ENCODE measurements at regions not wholly inside any gene's neighbourhood (a gene's known extent, or its start where the extent isn't known, plus 50 kb on each side); places are given as distances from the start of the nearest gene placed in this dataset.

DNA sequence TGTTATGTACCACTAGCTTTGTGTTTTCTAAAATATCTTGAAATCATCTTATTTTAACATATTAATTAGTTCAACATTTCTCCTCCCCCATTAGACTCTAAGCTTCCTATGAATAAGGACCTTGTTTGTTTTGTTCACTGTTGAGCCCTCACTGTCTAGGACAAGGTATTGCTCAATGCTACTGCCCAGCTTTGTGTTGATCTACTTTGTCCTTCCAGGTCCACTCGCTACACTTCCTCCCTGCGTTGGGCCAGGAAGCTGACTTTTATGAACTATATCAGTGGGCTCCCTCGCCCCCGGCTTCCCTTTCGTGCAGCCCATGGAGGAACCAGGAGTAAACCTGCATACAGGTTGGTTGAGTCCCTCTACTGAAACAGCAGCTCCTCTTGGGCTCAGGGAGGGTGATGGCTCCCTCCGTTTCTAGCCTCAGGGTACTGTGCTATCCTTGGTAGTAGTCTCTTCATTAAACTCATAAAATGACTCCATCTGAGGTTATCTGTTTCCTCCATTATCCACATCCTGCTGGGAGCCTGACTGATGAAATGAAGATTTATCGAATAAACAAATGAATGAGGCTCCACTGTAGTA is 272.5 kb downstream of the CLIC5 start:
- TF ChIP-seq, protein P1, sequence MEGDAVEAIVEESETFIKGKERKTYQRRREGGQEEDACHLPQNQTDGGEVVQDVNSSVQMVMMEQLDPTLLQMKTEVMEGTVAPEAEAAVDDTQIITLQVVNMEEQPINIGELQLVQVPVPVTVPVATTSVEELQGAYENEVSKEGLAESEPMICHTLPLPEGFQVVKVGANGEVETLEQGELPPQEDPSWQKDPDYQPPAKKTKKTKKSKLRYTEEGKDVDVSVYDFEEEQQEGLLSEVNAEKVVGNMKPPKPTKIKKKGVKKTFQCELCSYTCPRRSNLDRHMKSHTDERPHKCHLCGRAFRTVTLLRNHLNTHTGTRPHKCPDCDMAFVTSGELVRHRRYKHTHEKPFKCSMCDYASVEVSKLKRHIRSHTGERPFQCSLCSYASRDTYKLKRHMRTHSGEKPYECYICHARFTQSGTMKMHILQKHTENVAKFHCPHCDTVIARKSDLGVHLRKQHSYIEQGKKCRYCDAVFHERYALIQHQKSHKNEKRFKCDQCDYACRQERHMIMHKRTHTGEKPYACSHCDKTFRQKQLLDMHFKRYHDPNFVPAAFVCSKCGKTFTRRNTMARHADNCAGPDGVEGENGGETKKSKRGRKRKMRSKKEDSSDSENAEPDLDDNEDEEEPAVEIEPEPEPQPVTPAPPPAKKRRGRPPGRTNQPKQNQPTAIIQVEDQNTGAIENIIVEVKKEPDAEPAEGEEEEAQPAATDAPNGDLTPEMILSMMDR (conservative IDR thresholded peaks at IDR 0.05), result no peak
- no peak for TF ChIP-seq EZH2 (IDR thresholded peaks at IDR 0.05; ENCODE audit: low read depth)

All from PC-9 (cell line).